ENCODE measurements at regions not wholly inside any gene's neighbourhood (a gene's known extent, or its start where the extent isn't known, plus 50 kb on each side); places are given as distances from the start of the nearest gene placed in this dataset.

GRCh38 chrX:87063642-87064041, 454.0 kb upstream of the KLHL4 start:
- Histone ChIP-seq H4K8ac (ENCODE audit: extremely low read depth, insufficient read depth, low read length) (no peak overlapping the region), H2AFZ (ENCODE audit: low read length) (no peak overlapping the region), H3K4me3 (ENCODE audit: extremely low read depth in 1 of 4, insufficient read depth in 2 of 4, low read depth in 3 of 4, low read length in 4 of 4) (no peak overlapping the region), H3K9me3 (ENCODE audit: insufficient read depth in 2 of 2, low read depth in 1 of 2, low read length in 1 of 2) (no peaks in the 10 kb centered on the region), H2BK15ac (ENCODE audit: low read length) (no peak overlapping the region), H3K4ac (replicated peaks; ENCODE audit: insufficient read length, low read depth, low read length) (no peak overlapping the region), H3K18ac (ENCODE audit: extremely low read depth, low read length) (no peak overlapping the region), H2BK120ac (replicated peaks; ENCODE audit: low read depth, low read length) (no peak overlapping the region), H3K79me1 (ENCODE audit: low read depth, low read length) (no peaks in the 10 kb centered on the region), H2BK12ac (ENCODE audit: low read depth, low read length) (no peak overlapping the region), H3K56ac (replicated peaks; ENCODE audit: insufficient read length, low read depth, low read length) (no peak overlapping the region), H4K20me1 (replicated peaks in 1 of 2; ENCODE audit: control insufficient read depth in 1 of 2, insufficient read depth in 2 of 2, low read length in 2 of 2) (no peaks in the 10 kb centered on the region), H3K36me3 (ENCODE audit: control insufficient read depth in 2 of 4, insufficient read depth in 4 of 4, low read length in 3 of 4) (no peaks in the 10 kb centered on the region), H2BK20ac (ENCODE audit: low read length) (no peak overlapping the region), H3K9ac (replicated peaks in 1 of 4; ENCODE audit: extremely low read depth in 1 of 4, low read depth in 3 of 4, low read length in 3 of 4) (no peak overlapping the region), H2AK5ac (ENCODE audit: low read depth, low read length) (no peak overlapping the region), H3K23ac (ENCODE audit: insufficient read length) (no peak overlapping the region), H3K23me2 (ENCODE audit: low read depth, low read length) (no peaks in the 10 kb centered on the region), H4K5ac (ENCODE audit: insufficient read length, low read depth, low read length) (no peak overlapping the region), H3K27ac (ENCODE audit: low read depth, low read length) (no peak overlapping the region), H3K79me2 (ENCODE audit: control insufficient read depth in 1 of 2, insufficient read depth in 2 of 2, low read length in 2 of 2) (no peaks in the 10 kb centered on the region), H2BK5ac (ENCODE audit: low read depth, low read length) (no peak overlapping the region), H3K4me1 (replicated peaks in 1 of 4; ENCODE audit: control insufficient read depth in 3 of 4, insufficient read depth in 4 of 4, low read length in 3 of 4) (no peaks in the 10 kb centered on the region), H4K91ac (replicated peaks; ENCODE audit: insufficient read length, low read length) (no peak overlapping the region), H3K14ac (ENCODE audit: insufficient read length) (no peak overlapping the region), H3K4me2 (ENCODE audit: insufficient read depth in 1 of 2, low read depth in 2 of 2, low read length in 2 of 2) (no peak overlapping the region), H3K27me3 (replicated peaks in 1 of 4; ENCODE audit: control insufficient read depth in 3 of 4, extremely low read depth in 1 of 4, insufficient read depth in 3 of 4, low read length in 3 of 4) (no peaks in the 10 kb centered on the region)
- ChIA-PET POLR2A (ENCODE audit: partially characterized antibody) (no interaction called here), CTCF (ENCODE audit: partially characterized antibody) (no interaction called here)
- TF ChIP-seq RAD21 (IDR thresholded peaks at IDR 0.05 in 1 of 2, conservative IDR thresholded peaks at IDR 0.05 in 1 of 2; ENCODE audit: low read depth in 2 of 2, low read length in 2 of 2) (no peak), BRCA1 (IDR thresholded peaks at IDR 0.05; ENCODE audit: low read depth, low read length) (no peak)
- DNase-seq (ENCODE audit: low read depth in 1 of 2, low spot score in 2 of 2) (no peak), FAIRE-seq (no peak)
- 93% methylated on average over 2 of the region's 2 CpGs; no CpG with 5 or more reads in 1 of the 2 experiments for WGBS, 2 experiments (ENCODE audit: extremely low coverage in 1 of 2, insufficient coverage in 1 of 2, insufficient read length in 1 of 2, insufficient replicate concordance in 2 of 2, low coverage in 1 of 2, low lambda C conversion rate in 2 of 2, missing lambda C conversion rate in 1 of 2)
